T1000 (cell line): ENCODE measurements at regions not wholly inside any gene's neighbourhood (a gene's known extent, or its start where the extent isn't known, plus 50 kb on each side); places are given as distances from the start of the nearest gene placed in this dataset.
A peak's percentile ranks its signal among the peaks of the same experiment; 100 is the strongest.

Source experiments
- DNase-seq: peaks from one replicate; lab custom pipeline; 2025; ENCODE audit warnings: mixed read lengths; lab: John Stamatoyannopoulos, UW

DNA sequence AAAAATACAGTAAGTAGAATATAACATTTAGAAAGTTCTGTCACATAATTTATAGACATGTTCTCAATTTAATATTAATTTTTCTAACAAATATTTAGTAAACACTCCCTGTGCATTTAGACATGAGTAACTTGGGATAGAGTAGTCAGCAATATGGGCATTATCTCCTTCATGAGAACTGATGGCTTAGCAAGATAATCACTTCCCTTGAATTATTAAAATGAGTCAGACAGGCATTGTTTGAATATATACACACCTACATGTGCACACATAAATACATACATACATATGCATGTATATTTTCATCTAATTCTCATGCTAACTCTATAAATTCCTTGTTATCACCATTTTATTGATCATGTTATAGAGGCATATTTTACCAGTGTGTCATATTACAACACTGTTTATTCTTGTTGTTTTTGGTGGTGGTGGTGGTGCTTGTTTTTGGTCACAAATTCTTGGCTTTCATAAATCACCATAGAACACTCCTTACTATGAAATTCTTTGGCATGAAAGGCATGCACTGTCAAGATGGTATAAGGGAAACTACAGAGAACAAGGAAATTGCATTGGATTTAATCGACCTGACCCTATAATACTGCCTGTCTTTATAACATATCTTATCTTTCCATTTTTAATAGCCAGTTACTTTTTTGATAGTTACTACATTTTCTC, 434.5 kb upstream of the MANEA start:
- no peak for DNase-seq

- DNase-seq: no peak
Measured at GRCh38 chr6:95143408-95144180, 433.7 kb upstream of the MANEA start.

DNA sequence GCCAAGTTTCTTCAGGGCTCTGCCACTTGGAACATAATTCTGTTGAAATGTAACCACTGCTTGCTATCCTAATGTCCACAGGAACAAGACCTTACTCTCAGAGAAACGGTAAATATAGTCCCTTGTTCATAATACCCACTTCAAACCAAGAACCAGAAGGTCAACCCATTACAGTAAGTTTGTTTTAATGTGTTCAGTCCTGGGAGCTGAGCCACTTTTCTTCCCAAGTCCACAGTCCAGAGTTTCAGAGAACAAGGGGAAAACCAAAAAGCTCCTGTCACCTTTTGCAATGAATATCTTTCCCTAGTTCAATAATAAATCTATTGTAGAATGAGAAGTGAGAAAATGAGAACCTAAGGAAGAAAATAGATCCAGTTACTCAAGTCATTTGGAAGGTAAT, 431.9 kb upstream of the MANEA start:
- no peak for DNase-seq

DNA sequence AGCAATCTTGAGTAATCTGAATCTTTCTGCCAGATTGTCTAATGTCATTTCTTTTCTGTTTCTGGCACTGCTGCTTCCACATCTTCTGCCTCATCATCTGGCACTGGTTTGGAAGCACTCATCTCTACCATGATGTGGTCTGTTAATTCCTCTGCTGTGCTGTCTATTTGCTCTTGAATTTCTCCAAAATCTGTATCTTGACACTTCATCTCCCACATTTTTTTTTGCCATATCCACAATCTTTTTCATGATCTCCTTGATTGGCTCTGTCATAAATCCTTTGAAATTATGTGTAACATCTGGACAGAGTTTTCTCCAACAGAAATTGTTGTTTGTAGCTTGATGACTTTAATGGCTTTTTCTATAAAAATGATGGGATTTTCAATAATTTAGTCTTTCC, 417.8 kb upstream of the MANEA start:
- no peak for DNase-seq

- no peak for DNase-seq
Measured at GRCh38 chr6:95169775-95170174, 407.6 kb upstream of the MANEA start.

DNA sequence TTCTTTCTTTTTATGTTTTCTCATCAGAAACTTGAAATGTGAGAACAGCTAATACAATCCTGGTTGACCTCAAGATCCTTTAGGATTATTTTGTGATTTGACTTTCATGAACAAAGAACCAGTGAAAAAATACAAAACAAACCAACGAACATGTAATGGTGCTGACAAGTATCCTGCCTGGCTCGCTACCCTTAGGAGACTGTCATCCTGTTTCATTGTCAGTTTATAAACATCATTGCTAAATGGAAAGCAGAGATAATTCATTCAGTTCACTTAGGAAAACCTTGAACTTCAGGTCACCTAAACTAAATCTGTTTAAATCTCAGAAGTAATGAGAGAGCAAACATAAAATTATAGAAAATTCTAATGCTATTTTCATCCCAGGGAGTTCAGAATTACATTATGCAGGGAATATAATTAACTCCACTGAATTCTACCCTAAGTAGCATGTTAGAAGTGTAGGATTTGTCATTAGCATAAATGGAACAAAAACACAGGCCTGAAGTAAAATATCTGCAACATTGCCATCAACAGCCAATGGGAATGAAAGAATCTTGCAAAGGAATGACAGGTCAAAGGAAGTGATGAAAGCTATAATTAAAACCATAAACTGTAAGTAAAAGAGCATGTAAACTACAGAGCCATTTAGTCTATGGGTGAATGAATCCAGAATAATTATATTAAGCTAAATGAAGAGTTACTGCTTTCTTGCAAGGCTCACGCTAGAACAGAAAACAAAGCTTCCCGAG, 401.2 kb upstream of the MANEA start:
- DNase-seq: no peak

DNA sequence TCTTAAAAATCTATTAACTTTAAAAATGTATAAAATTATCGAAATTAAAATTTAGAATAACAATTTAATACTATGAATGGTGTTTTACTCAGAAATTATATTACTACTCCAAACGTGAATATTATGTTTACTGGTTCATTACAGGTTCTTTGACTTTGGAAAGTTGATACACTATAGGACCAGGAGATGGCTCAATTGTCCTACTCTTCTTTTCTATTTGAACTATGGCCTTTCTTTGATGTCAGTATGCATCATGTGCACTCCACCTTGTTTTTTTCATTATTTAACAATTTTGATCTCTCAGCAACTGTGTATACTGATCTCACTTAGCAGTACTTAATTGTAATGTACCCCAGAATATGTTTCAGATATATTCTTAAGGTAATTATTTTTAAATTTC, 391.5 kb upstream of the MANEA start:
- no peak for DNase-seq

GRCh38 chr6:95186710-95187109, 390.6 kb upstream of the MANEA start:
- DNase-seq: no peak

DNA sequence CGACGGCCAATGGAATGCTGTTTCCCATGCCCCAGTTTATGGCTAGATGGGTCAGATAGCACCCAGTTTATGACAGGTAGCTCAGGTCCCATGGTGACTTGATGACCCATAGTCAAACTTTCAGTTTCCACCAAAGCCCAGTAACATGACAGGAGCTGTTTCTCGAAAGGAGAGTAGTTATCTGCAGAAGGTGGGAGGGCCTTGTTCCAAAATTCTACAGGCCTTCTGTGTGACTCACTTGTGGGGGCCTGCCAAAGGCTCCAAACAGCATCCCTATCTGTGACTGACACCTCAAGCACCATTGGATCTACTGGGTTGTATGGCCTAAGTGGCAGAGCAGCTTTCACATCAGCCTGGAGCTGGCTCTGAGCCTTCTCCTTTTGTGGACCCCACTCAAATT, 379.7 kb upstream of the MANEA start:
- no peak for DNase-seq

GRCh38 chr6:95203153-95203754, 374.1 kb upstream of the MANEA start:
- peak; percentile 1 for DNase-seq

DNA sequence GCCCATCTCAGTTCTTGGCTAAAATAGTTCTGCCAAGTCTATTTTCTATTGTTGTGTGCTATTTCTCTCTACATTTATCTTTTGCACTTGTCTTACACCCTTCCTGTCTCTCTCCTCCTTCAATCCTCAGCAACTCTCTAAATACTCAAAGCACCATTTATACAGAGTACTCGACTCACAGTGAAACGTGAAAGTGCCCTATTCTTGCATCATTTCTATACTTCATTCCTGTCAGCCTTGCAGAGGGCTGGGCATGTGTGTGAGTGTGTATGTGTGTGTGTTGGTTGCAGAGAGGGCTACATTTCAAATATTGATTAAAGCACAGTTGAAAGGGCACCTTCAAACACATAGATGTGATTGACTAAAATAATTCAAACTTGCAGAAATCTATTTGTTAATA, 373.2 kb upstream of the MANEA start:
- no peak for DNase-seq

- no peak for DNase-seq
Measured at GRCh38 chr6:95208621-95209020, 368.7 kb upstream of the MANEA start.

- no peak for DNase-seq
Measured at GRCh38 chr6:95209074-95209473, 368.3 kb upstream of the MANEA start.

GRCh38 chr6:95216555-95216954, 360.8 kb upstream of the MANEA start:
- no peak for DNase-seq

GRCh38 chr6:95227351-95227750, 350.0 kb upstream of the MANEA start:
- no peak for DNase-seq

GRCh38 chr6:95228636-95229035, 348.7 kb upstream of the MANEA start:
- no peak for DNase-seq

DNA sequence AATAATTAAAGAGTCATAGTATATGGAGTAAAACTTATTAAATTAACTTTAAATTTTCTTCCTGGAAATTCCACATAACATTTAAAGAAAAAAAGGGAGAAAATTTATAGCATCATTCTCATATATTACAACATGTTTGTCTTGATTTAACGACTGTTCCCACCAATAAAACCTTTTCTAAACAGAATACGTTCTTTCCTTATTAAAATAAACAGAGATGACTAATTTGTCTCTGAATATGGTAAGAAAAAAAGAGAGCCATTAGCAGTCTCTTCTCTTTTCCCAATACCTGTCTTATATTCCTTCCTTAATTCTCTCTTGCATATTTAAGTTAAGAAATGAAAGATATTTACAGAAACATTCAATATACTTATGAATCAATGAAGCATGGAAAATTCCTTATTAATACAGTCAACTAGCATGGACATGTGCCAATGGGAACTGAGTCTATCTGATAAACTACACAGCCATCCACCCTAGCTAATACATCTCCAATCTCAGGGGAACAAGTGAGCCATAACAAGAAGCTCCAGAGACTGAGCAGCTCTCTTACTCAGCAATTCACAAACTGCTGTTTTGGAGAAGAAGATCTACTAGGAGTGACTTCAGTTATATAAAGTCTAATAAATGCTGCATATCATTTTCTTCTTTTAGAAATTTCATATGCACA, 347.1 kb upstream of the MANEA start:
- no peak for DNase-seq

DNA sequence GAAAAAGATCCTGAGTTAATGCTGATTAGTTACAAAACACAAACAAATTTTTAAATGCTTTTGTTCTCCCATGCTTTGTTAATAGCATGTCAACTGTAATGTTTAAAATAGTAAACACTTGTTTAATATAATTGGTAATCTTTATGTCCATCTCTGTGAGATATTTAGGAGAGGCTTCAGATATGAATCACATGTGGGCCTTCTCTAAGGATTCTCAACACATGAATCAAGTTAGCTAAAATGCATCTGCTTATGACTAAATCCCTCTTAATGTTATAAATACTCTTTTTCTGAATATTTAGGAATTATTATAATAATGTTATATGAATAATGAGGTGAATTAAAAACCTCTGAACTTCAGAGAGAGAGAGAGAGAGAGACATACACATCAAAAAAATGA, 345.9 kb upstream of the MANEA start:
- DNase-seq: no peak

- DNase-seq: no peak
Measured at GRCh38 chr6:95232446-95232845, 344.9 kb upstream of the MANEA start.

DNA sequence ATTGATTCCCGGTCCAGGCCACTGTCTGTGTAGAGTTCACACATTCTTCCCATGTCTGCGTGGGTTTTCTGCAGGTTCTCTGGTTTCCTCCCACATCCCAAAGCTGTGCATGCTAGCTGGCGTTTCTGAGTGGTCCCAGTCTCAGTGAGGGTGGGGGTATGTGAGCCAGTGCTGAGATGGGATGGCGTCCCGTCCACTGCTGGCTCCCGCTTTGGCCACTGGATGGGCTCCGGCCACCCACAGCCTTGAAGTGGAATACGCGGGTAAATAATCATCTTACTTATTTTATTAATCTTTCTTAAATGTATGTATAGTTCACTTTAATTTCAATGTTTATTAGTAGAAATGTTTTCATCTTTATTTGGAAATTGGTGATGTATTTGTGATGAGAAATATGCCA, 343.5 kb upstream of the MANEA start:
- DNase-seq: no peak

GRCh38 chr6:95240514-95240913, 336.8 kb upstream of the MANEA start:
- no peak for DNase-seq

DNA sequence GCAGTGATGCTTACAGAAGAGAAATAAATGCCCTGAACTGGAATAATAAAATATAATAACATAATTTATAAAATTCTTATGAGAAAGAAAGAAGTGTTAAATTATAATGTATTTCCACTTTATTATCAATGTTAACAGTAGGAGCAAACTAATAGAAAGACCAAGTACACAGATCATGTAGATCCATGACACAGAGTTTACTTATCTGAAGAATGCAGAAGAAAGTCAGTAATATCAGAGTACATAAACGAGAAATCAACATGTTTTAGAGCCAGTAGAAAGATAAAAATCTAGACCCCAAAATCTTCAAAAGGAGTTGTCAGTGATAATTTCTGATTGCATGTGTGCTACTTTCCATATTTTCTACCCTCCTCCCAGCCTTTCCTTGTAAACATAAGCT, 334.8 kb upstream of the MANEA start:
- no peak for DNase-seq
